Keratinocyte (primary cell): ENCODE measurements at regions not wholly inside any gene's neighbourhood (a gene's known extent, or its start where the extent isn't known, plus 50 kb on each side); places are given as distances from the start of the nearest gene placed in this dataset.

Experiments used
- DNase-seq: peaks from one replicate; pipeline ENCODE4 v3.0.0-alpha.2; 2011; ENCODE audit warnings: low read depth, missing footprints, low spot score
- FAIRE-seq: peaks from 2 replicates; lab custom pipeline; 2011; peaks lifted over from hg19 to GRCh38; lab: Jason Lieb, UNC
- H2AFZ ChIP-seq: 2 replicates; pipeline ENCODE4 v1.6.0; 2012; ENCODE audit warnings: low read length, control low read depth, inconsistent platforms; ENCODE audit not compliant: control insufficient read depth
- H3K27ac ChIP-seq: 2 replicates; pipeline ENCODE4 v1.5.1; 2011; ENCODE audit warnings: low read length; ENCODE audit not compliant: control insufficient read depth, insufficient read depth
- H3K27me3 ChIP-seq: 3 replicates; pipeline ENCODE4 v1.6.0; 2011; ENCODE audit warnings: low read length; ENCODE audit not compliant: control insufficient read depth, insufficient read depth; ENCODE audit errors: extremely low read depth
- H3K36me3 ChIP-seq, 2 experiments: 2 replicates in 1 of 2; 3 replicates in 1 of 2; pipeline ENCODE4 v1.5.1; 2011; ENCODE audit warnings: low read length in 2 of 2, mild to moderate bottlenecking in 1 of 2; ENCODE audit not compliant: control insufficient read depth in 2 of 2, insufficient read depth in 2 of 2; ENCODE audit errors: extremely low read depth in 1 of 2
- H3K4me1 ChIP-seq: 3 replicates; pipeline ENCODE4 v1.5.1; 2011; ENCODE audit warnings: low read length; ENCODE audit not compliant: control insufficient read depth, insufficient read depth; ENCODE audit errors: extremely low read depth
- H3K4me2 ChIP-seq: 3 replicates; pipeline ENCODE4 v1.6.0; 2011; ENCODE audit warnings: low read depth, low read length; ENCODE audit not compliant: control insufficient read depth, insufficient read depth; ENCODE audit errors: extremely low read depth
- H3K4me3 ChIP-seq, 3 experiments: fragments of 200-600 bp in 1 of 3; sonication (generic) in 1 of 3; 2 replicates in 2 of 3; 3 replicates in 1 of 3; pipeline ENCODE4 v1.5.1; 2011 to 2016; ENCODE audit warnings: low read length in 3 of 3, mild to moderate bottlenecking in 3 of 3, control low read depth in 2 of 3, inconsistent platforms in 1 of 3, low read depth in 1 of 3, mixed read lengths in 1 of 3, mixed run types in 1 of 3, moderate library complexity in 1 of 3; ENCODE audit not compliant: control insufficient read depth in 2 of 3, insufficient read depth in 2 of 3; ENCODE audit errors: extremely low read depth in 1 of 3
- H3K79me2 ChIP-seq: 2 replicates; pipeline ENCODE4 v1.6.0; 2012; ENCODE audit warnings: low read length; ENCODE audit not compliant: control insufficient read depth, insufficient read depth
- H3K9ac ChIP-seq: 3 replicates; pipeline ENCODE4 v1.6.0; 2011; ENCODE audit warnings: low read length; ENCODE audit not compliant: control insufficient read depth, insufficient read depth; ENCODE audit errors: extremely low read depth
- H3K9me1 ChIP-seq: 3 replicates; pipeline ENCODE4 v1.6.0; 2011; ENCODE audit warnings: low read length; ENCODE audit not compliant: control insufficient read depth, insufficient read depth; ENCODE audit errors: extremely low read depth
- H3K9me3 ChIP-seq: 2 replicates; pipeline ENCODE4 v1.5.1; 2012; ENCODE audit warnings: low read depth, low read length; ENCODE audit not compliant: control insufficient read depth
- H4K20me1 ChIP-seq: 3 replicates; pipeline ENCODE4 v1.6.0; 2011; ENCODE audit warnings: low read length; ENCODE audit not compliant: control insufficient read depth, insufficient read depth; ENCODE audit errors: extremely low read depth
- EZH2 ChIP-seq: IDR thresholded peaks from one replicate; pipeline ENCODE4 v1.6.1; 2012; ENCODE audit warnings: inconsistent platforms, mild to moderate bottlenecking, low read length, moderate library complexity
- dilution Hi-C: fragments of 300-500 bp; cut with MboI; formaldehyde crosslinking; loops from one replicate; pipeline ENCODE4 v1.7.0; 2020; ENCODE audit warnings: low sequenced_read_pairs; ENCODE audit not compliant: extremely low pct_ligation_motif_present
- TF ChIP-seq, protein P1 (sequence below), 3 experiments: IDR thresholded peaks in 1 of 3; conservative IDR thresholded peaks in 1 of 3; optimal IDR thresholded peaks in 1 of 3; 2 replicates in 2 of 3; 3 replicates in 1 of 3; pipeline versions ENCODE3 to v1.5.1; 2011; ENCODE audit warnings: low read length in 3 of 3, mild to moderate bottlenecking in 3 of 3, moderate library complexity in 2 of 3, control low read depth in 1 of 3, inconsistent platforms in 1 of 3; ENCODE audit not compliant: insufficient read depth in 2 of 3; ENCODE audit errors: extremely low read depth in 1 of 3

- Histone ChIP-seq H2AFZ (no peak overlapping the region), H3K79me2 (no peaks in the 10 kb centered on the region), H3K9ac (no peak overlapping the region), H3K27me3 (no peaks in the 10 kb centered on the region), H3K9me1 (no peaks in the 10 kb centered on the region), H3K4me2 (no peak overlapping the region), H3K27ac (no peak overlapping the region), H4K20me1 (no peaks in the 10 kb centered on the region), H3K4me3 (no peak overlapping the region), H3K4me1 (no peaks in the 10 kb centered on the region), H3K36me3 (no peaks in the 10 kb centered on the region), H3K9me3 (no peaks in the 10 kb centered on the region)
- no peak for DNase-seq
- no peak for FAIRE-seq
- no peak for TF ChIP-seq EZH2
- TF ChIP-seq, protein P1, sequence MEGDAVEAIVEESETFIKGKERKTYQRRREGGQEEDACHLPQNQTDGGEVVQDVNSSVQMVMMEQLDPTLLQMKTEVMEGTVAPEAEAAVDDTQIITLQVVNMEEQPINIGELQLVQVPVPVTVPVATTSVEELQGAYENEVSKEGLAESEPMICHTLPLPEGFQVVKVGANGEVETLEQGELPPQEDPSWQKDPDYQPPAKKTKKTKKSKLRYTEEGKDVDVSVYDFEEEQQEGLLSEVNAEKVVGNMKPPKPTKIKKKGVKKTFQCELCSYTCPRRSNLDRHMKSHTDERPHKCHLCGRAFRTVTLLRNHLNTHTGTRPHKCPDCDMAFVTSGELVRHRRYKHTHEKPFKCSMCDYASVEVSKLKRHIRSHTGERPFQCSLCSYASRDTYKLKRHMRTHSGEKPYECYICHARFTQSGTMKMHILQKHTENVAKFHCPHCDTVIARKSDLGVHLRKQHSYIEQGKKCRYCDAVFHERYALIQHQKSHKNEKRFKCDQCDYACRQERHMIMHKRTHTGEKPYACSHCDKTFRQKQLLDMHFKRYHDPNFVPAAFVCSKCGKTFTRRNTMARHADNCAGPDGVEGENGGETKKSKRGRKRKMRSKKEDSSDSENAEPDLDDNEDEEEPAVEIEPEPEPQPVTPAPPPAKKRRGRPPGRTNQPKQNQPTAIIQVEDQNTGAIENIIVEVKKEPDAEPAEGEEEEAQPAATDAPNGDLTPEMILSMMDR (optimal IDR thresholded peaks at IDR 0.05 in 1 of 3, IDR thresholded peaks at IDR 0.05 in 1 of 3, conservative IDR thresholded peaks at IDR 0.05 in 1 of 3; ENCODE audit: extremely low read depth in 1 of 3, insufficient read depth in 2 of 3, low read length in 3 of 3): no peak
- dilution Hi-C loops: no loop called here
These were observed 97.2 kb upstream of the IPO5 start for GRCh38 chr13:97856304-97856675.

DNA sequence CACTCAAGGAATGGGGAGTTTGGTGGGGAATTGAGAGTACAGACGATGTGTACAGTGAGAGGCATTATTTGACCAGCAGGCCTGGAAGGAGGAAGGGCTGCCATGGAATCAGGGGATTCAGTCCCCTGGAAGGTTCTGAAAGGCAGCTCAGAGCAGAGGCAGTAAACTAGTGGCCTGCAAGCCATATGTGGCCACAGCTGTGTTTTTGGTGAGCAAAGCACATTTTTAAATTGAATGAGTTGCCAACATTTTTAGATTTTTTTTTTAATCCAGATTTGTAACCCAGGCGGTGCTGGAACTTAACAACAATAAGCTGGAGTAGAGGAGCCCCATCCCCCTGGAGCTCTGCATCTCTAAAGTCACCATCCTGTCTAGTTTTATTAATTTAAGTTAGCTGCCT, 95.3 kb upstream of the IPO5 start:
- no peaks in the 10 kb centered on the region for H4K20me1 ChIP-seq
- no peak overlapping the region for H3K4me3 ChIP-seq
- TF ChIP-seq EZH2: no peak
- TF ChIP-seq, protein P1 (optimal IDR thresholded peaks at IDR 0.05 in 1 of 3, IDR thresholded peaks at IDR 0.05 in 1 of 3, conservative IDR thresholded peaks at IDR 0.05 in 1 of 3; ENCODE audit: extremely low read depth in 1 of 3, insufficient read depth in 2 of 3, low read length in 3 of 3): no peak
- H3K4me1 ChIP-seq: no peaks in the 10 kb centered on the region
- no peak overlapping the region for H3K9ac ChIP-seq
- DNase-seq (no peak), FAIRE-seq (no peak)
- no peak overlapping the region for H3K27ac ChIP-seq
- H3K79me2 ChIP-seq: no peaks in the 10 kb centered on the region
- H2AFZ ChIP-seq: no peak overlapping the region
- no peaks in the 10 kb centered on the region for H3K9me1 ChIP-seq
- H3K27me3 ChIP-seq: no peaks in the 10 kb centered on the region
- dilution Hi-C loops: no loop called here
- H3K9me3 ChIP-seq: no peaks in the 10 kb centered on the region
- no peaks in the 10 kb centered on the region for H3K36me3 ChIP-seq
- H3K4me2 ChIP-seq: no peak overlapping the region
